SH-SY5Y (cell line): ENCODE measurements at regions not wholly inside any gene's neighbourhood (a gene's known extent, or its start where the extent isn't known, plus 50 kb on each side); places are given as distances from the start of the nearest gene placed in this dataset.

ENCODE experiments used
- GATA2 ChIP-seq: IDR thresholded peaks from 2 replicates; pipeline ENCODE4 v1.6.1; 2011; ENCODE audit warnings: mild to moderate bottlenecking, low read depth, low read length
- GATA3 ChIP-seq: IDR thresholded peaks from 2 replicates; pipeline ENCODE4 v1.6.1; 2011; ENCODE audit warnings: low read depth, mild to moderate bottlenecking, low read length, moderate library complexity

DNA sequence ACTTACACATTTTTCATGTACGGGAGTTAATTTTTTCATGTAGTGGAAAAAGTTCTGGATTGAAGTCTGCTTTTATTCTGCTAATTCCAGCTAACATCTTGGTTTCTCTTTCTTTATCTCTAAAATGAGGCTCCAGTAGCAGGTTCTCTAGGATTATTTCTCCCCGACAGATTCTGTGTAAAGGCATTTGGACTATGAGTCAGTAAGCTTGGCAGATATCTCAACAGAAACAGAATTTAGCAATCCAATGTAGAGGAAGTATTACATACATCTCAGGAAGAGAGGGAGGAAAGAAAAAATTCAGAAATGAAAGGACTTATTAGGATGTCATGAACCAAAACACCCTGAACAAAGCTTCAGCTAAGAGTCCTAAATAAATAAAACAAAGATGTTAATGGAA is 1682.3 kb upstream of the TENM3 start:
- TF ChIP-seq GATA2: no peak
- TF ChIP-seq GATA3: no peak
